GM21515 (cell line): ENCODE measurements at regions not wholly inside any gene's neighbourhood (a gene's known extent, or its start where the extent isn't known, plus 50 kb on each side); places are given as distances from the start of the nearest gene placed in this dataset.

ENCODE experiments used
- ATAC-seq: cut with Tn5 transposase; IDR thresholded peaks from one replicate; pipeline ENCODE4 v1.9.1; 2021; ENCODE audit not compliant: unreplicated experiment

DNA sequence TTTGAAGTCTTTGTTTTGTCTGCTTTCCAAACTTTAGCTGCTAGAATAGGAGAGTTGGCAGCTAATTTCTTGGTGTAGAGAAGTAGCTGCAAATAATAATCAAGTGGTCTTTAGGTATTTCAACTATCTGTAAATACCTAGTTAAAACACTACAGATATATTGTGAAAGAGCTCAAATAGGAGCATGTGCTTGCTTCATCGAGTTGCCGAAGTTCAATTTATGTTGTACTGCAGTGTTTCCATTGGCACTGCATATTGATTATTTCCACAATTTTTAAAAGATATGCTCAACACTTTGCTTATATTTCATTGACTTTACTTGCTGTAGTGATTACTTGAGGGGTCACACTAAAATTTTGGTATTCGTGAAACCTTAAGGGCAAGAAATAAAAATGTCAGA lies 131.6 kb upstream of the BMP4 start:
- ATAC-seq = no peak

- ATAC-seq = no peak
These were observed 133.6 kb upstream of the BMP4 start for GRCh38 chr14:54090274-54090673.

- ATAC-seq = no peak
These were observed 138.1 kb upstream of the BMP4 start for GRCh38 chr14:54094765-54095164.

GRCh38 chr14:54098536-54098935 lies 141.9 kb upstream of the BMP4 start:
- ATAC-seq = no peak

- no peak for ATAC-seq
These were observed 145.4 kb upstream of the BMP4 start for GRCh38 chr14:54102051-54102456.

- ATAC-seq = no peak
These were observed 145.9 kb upstream of the BMP4 start for GRCh38 chr14:54102530-54102929.

DNA sequence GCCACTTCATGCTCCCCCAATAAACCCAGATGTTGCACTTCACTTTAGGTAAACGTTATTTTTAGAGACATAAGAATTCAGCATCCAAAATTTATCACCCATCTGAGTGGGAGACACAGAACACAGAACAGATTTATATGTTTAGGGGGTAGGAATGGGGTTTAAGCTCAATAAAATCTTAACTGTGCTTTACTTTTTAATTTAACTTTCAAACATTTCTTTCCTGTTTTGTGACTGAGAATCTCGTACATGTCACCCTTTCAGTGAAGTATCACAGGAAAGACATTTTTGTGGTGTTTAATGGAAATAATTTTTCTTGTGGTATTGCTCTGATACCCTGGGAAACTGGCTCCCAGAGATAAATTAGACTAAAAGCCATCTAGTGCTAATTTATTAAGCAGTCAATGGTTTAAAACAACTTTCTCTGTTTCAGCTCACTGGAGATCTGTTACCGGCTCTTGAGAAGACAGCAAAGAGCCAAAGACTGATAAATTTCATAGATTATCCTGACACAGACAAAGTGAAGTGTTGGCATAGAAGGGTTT lies 148.0 kb upstream of the BMP4 start:
- no peak for ATAC-seq

DNA sequence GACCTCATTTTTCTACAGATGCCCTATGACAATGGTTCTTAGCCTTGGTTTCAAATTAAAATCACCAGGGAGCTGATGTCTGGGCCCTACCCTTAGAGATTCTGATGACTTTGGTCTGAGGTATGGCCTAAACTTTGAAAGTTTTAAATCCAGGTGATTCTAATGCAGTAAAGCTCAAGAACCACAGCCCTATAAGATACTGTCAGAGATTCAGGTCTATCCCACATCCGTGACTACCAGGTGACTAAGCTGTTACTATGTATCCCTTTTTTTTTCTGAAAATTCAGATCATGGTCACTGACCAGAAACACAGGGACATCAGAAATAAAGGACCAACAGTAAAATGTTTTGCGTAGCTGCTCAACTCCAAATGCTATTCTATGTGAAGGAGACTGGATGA lies 148.8 kb upstream of the BMP4 start:
- ATAC-seq = no peak

- no peak for ATAC-seq
These were observed 149.3 kb upstream of the BMP4 start for GRCh38 chr14:54105898-54106297.

DNA sequence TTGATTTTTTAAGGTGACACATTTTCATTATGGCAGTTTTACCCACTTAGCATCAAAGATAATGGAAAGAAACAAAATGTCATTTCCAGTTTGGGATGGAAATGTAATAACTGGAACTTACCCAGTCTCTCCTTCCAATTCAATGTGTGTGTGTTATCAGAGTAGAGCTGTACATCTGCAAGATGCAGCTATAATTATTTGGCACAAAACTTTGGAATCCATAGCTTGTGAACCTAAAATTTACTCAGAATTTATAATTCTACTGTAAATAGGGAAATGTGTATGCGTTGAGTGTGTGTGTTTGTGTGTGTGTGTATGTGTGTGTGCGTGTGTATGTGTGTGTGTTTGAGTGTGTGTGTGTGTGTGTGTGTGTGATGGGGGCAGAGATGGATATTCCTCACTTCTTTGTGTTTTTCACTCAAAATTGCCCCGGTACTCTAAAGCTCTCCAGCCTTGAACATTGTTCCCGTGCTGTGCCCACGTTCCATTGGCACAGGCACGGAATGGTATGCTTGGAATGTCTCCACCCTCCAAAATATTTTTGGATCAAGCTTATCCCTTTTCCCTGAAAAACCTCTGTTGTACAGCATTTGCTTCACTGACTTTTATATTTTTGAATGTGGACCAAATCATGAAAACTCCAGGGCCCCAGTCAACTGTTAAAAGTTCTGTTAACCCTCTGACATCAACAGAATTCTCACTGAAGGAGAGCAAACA lies 150.2 kb upstream of the BMP4 start:
- no peak for ATAC-seq

- ATAC-seq = no peak
These were observed 152.2 kb upstream of the BMP4 start for GRCh38 chr14:54108481-54109471.

DNA sequence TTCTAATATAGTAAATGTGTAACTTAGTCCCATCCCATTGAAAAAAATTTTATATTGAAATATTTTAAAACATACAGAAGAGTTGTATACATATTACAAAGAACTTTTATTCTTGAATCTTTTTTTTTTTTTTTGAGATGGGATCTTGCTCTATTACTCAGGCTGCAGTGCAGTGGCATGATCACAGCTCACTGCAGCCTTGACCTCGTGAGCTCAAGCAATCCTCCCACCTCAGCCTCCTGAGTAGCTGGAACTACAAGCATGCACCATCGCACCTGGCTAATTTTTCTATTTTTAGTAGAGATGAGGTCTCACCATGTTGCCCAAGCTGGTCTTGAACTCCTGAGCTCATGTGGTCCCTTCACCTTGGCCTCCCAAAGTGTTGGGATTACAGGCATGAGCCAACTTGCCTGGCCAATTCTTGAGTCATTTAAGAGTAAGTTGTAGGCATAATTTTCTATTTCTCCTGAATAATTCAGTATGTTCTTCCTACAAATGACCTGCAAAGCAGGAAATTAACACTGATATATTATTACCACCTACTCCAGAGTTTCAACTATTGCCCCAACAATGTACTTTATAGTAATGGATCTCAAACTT lies 153.0 kb upstream of the BMP4 start:
- no peak for ATAC-seq

- ATAC-seq = no peak
These were observed 158.3 kb upstream of the BMP4 start for GRCh38 chr14:54114941-54115340.

- ATAC-seq = no peak
These were observed 159.7 kb upstream of the BMP4 start for GRCh38 chr14:54116198-54116885.

DNA sequence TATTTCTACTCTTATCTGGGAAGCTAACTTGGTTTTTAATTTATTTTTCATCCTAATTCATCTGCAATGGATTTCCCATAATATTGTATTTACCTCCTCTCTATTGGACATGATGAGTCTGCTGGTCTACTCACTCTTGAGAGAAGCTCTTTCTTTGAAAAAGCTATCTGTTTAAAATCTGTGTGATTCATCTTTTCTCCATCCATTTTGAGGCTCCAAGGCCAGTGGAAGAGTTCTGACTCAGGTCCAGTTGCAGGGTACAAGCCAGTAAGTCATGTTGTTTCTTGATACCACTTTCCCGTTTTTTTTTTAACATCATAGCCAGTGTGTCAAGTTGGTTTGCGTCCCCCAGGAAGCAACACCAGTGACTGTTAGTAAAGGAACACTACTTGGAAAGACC lies 160.3 kb upstream of the BMP4 start:
- ATAC-seq = no peak

- ATAC-seq = no peak
These were observed 160.8 kb upstream of the BMP4 start for GRCh38 chr14:54117396-54117795.

DNA sequence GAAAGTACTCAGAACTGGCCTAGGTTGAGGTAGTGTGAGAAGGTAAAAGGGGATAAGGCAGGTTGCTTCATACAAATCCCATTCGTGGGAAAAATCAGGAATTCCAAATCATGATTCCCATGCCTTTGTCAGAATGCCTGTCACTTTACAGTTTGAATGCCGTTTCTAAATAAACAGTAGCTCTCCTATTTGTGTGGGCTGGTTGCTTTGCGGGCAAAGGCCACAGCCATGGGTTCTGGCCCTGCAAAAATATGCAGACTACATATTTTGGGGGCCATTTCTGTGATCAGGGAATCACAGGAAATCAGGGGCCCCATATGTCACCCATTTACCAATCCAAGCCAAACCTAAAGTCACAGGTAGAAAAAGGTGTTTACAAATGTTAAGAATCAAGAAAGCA lies 161.3 kb upstream of the BMP4 start:
- no peak for ATAC-seq

DNA sequence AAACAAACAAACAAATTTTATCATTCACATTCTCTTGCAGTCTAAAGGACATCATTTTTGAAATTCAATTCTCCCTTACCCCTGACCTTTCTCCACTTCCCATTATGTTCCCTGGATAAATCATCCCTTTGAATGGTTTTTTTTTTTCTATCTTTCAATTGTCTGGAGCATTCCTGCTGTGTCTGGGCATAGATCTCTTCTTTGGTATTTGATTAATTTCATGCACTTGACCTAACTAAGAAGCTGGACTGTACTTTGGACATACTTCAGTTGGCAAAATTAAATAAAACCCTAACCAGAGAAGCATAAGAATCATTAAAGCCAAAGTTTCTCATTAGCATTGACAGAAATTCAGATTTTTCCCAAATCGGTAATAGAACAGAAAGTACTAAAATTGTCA lies 163.6 kb upstream of the BMP4 start:
- ATAC-seq = no peak

GRCh38 chr14:54121466-54122027 lies 164.9 kb upstream of the BMP4 start:
- ATAC-seq = no peak

DNA sequence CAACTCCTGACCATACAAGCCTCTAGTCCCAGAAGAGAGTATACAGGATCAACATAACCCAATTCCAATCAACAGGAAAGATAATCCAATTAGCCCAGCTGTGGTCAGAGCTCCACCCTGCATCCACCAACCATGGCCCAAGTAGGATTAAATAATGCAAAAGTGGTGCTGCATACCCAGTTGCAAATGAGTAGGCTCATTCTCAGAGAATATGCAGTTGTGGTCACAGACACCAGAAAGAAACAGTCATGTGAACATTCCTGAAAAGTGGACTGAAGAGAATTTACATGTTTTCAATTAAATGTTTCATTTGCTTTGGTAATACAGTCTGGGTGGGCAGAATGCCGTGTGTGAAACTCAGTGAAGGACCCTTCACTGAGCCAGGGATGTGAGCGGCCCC lies 167.2 kb upstream of the BMP4 start:
- no peak for ATAC-seq

DNA sequence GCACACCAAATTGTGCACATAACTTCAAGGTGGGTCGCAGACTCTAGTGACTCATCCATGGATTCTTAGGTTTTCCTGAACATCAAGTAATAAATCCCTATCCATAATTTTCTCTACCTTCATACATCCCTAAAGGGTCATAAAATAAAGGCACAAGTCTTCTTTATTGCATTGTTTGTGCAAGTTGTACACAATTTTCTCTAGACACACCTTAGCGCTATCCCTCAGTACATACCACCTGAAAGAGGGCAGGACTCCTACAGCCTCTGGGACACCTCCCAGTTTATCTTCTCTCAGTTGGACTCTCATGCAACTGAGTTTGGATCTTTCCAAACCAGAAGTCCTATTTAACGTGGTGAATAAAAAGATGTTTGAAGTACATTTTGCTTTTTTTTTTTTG lies 168.5 kb upstream of the BMP4 start:
- no peak for ATAC-seq
